ENCODE measurements at regions not wholly inside any gene's neighbourhood (a gene's known extent, or its start where the extent isn't known, plus 50 kb on each side); places are given as distances from the start of the nearest gene placed in this dataset.

DNA sequence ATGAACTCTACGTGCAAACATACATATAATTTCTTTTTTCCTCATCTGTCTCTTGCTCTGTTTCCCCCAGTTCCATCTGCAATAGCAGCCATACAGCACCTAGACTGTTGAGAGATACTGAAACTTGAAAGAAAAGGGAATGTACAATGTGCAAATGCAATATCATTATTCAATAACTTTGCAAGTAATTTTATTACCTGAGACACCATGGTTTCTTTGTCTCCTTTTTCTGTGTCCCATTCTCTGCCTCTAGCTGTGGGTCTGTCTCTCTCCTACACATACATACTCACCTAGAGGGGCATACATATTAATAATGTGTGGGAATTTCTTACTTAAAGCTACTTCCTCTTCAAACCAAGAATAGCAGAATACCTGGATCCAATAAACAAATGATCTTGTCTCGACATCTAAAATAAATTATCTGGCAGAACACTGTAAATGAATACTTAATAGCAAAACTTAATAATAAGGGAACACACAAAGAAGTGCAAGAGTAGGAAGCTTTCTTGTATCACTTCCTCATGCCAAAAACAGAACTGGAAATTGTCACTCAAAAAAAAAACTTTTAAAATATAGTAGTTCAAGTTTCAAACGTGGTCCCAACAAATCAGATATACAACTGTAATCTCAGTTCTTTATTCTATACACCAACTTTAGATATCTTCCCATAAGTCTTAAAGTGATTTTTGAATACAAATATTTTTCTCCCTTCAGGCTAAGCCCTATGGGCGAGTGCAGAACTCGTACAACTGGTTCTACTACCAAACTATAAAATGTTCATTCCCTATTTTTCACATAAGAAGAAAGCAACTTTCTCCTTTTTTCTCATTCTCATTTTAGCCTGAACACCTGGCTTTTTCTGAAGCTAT is 194.6 kb downstream of the NRIP1 start:
- intact Hi-C loops (cut with micrococcal nuclease) = loop anchor here (10.0 kb wide), 1 partner anchor 955 kb away; no protein-coding TSS in a partner anchor

- intact Hi-C loops (cut with micrococcal nuclease) = loop anchor here (10.0 kb wide), 1 partner anchor 958 kb away; no protein-coding TSS in a partner anchor
Measured at GRCh38 chr21:14866859-14867765, 197.7 kb downstream of the NRIP1 start.

GRCh38 chr21:14864211-14865021 is 200.4 kb downstream of the NRIP1 start:
- intact Hi-C loops (cut with micrococcal nuclease) = loop anchor here (1.0 to 10.0 kb wide), 6 partner anchors 200 to 960 kb away; partner anchors contain the start of genes HSPA13 and NRIP1

DNA sequence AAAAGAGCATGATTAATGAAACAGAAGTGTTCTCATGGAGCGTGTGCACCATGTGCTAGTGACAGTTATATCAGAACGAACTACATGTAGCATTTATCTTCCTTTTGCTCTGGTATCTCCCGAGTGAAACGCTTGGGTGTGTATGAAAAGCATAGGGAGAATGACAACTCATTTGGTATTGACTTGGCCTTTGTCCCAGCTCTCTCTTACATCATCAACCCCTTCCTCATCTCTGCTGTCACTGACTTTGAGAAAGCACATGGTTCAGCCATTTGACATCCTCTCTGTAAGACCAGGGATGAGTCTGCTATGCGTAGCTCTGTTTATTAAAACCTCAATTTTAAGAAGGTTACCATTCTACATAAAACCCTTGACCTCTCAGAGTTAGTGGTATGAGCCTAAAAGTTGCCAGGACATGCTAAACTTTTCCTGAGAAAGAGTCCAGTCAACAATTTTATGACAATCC is 201.0 kb downstream of the NRIP1 start:
- intact Hi-C loops (cut with micrococcal nuclease) = loop anchor here (1.0 to 10.0 kb wide), 7 partner anchors 91 to 961 kb away; partner anchors contain the start of genes HSPA13 and NRIP1

DNA sequence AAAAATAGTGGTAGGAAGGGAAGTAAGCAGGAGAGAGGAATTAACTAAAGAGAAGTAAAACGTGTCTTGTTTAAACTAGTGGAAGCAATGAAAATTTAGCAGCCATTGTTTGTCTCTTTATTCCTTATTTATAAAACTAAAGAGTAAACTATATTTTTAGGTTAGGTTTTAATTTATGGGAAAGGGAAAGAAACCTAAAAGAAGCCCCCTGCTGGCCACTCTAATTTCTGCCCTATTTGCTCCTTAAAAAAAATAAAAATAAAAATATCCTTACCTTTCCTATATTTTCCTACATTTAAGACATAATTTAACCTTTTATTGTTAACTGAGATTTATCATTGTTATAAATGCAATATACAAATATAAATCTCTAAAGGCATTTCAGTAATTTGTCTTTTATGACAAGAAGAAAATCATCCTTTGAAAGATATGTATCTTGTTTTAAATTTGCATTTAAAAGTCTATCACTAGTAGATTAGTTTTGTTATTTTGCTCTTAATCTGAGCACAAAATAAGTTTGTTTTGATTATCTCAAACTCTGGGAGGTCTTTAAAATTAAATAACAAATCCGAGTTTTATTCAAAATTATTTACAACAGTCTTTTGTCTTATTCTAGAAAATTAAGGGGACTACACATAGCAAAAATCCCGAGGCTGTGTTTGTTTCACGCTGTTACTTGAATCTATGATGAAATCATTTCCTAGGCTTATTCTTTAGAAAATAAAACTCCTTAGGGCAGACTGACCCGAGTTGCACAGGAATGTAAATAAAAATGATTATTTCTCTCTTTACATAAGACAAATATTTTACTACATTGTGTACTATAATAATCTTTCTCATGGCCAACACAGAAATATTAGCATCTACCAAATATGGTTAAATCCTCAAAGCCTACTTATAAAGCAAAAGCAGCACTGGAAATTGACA is 201.7 kb downstream of the NRIP1 start:
- intact Hi-C loops (cut with micrococcal nuclease) = loop anchor here (1.0 to 10.0 kb wide), 4 partner anchors 90 to 962 kb away; partner anchors contain the start of gene HSPA13

GRCh38 chr21:14858311-14858710 is 206.5 kb downstream of the NRIP1 start:
- intact Hi-C loops (cut with micrococcal nuclease) = no loop called here

- intact Hi-C loops (cut with micrococcal nuclease) = no loop called here
Measured at GRCh38 chr21:14857529-14857928, 207.3 kb downstream of the NRIP1 start.

DNA sequence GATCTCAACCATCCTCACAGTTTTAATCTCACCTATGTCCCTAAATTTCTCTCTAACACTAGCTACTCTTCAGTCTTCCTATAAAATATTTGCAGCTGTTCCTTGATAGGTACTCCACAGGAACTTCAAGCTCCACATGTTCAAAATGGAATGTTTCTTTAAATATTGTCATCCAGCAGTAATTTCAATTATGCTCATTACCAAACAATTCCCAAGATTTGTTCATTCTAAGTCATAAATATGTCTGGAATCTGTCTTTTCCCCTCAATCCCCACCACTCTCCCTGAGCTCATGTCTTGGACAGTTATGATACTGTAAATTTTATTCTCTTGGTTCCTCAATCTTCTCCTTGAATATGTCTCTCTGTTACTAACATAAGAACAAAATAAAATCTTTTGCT is 214.4 kb downstream of the NRIP1 start:
- intact Hi-C loops (cut with micrococcal nuclease) = no loop called here

- intact Hi-C loops (cut with micrococcal nuclease) = no loop called here
Measured at GRCh38 chr21:14846621-14847020, 218.2 kb downstream of the NRIP1 start.

- intact Hi-C loops (cut with micrococcal nuclease) = no loop called here
Measured at GRCh38 chr21:14844001-14844400, 220.8 kb downstream of the NRIP1 start.

- intact Hi-C loops (cut with micrococcal nuclease) = no loop called here
Measured at GRCh38 chr21:14842601-14843000, 222.2 kb downstream of the NRIP1 start.

- intact Hi-C loops (cut with micrococcal nuclease) = no loop called here
Measured at GRCh38 chr21:14841511-14842472, 223.0 kb downstream of the NRIP1 start.

DNA sequence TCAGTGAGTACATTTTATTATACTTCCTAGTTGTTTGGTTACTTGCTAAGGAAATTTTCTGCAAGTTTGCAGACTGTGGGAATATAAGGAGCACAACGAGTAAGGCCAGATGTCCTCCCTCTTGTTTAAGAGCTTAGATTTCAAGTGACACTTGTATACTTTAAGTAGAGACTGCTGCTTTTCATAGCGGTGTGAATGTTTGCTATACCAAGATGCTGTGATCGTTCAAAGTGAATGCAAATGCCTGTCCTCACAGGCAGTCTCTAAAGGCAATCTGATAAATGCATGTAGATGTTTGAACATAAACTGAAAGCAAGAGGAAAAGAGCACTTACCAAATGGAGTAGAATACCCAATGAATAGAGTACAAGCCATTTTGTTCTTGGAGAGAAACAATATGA is 226.4 kb downstream of the NRIP1 start:
- intact Hi-C loops (cut with micrococcal nuclease) = no loop called here

DNA sequence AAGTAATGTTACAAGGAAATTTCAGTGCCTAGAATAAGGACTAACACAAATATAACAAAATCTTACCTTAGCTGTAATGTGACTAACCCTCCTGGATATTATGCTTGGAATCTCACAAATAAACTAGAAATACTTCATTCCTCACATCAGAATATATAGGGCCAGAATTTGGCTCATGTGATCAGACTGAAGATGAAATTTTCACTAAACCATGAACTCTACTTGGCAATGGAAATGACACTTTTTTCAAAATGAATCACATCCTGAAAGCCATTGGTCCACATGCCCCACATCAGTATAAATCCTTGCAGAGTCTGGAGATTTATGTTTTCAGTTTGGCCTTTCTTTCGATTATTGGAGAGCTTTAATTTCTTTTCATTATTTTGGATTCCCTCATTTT is 227.8 kb downstream of the NRIP1 start:
- intact Hi-C loops (cut with micrococcal nuclease) = no loop called here

- intact Hi-C loops (cut with micrococcal nuclease) = no loop called here
Measured at GRCh38 chr21:14833666-14834351, 231.0 kb downstream of the NRIP1 start.

DNA sequence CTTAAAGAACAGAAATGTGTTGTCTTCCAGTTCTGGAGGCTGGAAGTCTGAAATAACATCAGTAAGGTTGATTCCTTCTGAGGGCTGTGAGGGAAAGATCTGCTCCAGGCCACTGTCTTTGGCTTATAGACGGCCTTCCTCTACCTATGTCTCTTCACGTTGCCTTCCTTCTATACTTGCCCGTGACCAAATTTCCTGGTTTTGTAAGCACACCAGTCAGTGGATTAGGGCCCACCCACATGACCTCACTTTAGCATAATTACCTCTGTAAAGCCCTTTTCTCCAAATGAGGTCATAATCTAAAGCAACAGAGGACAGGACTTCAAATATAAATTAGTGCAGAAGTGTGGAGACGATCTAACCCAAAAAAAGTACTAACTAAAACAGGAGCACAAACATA is 231.6 kb downstream of the NRIP1 start:
- intact Hi-C loops (cut with micrococcal nuclease) = no loop called here

DNA sequence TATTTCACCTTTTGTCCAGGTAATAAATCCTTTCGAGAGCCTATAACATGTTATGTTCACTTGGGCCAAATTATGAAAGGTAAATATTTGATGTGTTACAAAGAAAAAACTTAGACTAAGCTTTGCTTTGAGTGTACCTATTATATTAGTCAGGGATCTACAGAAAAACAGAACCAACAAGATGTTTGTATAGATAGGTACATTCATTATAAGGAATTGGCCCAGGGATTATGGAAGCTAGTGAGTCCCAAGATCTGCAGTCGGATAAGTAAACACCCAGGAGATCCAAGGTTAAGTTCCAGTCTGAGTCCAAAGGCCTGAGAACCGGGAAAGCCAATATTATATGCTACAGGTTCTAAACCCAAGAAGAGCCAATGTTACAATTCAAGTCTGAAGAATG is 234.5 kb downstream of the NRIP1 start:
- intact Hi-C loops (cut with micrococcal nuclease) = no loop called here

DNA sequence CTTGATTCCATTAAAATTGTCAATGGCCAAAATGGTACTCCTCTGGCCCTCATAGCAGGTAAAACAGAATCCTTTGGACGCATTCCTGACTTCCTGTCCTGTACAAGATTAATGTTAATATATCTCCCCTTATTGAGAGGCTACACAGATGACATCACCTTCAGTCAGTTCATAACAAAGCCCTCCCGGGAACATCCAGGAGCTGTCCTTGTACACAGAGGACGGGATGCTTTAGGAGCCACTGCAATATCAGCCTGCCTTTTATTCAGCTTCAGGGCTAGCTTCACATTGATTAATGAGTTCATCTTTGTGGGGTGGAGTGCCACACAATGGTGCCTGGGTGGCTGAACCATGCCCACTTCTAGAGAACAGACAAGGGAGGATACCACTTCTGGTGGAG is 235.1 kb downstream of the NRIP1 start:
- intact Hi-C loops (cut with micrococcal nuclease) = no loop called here

Data from T-helper 1 cell treated with Interleukin-12 subunit alpha and Interleukin-12 subunit beta and Interleukin-4 antibody, amounts not matched to agents 30 ng/mL and 1 ng/mL, for 36 hours (primary cell).